OCI-LY3 (cell line): ENCODE measurements at regions not wholly inside any gene's neighbourhood (a gene's known extent, or its start where the extent isn't known, plus 50 kb on each side); places are given as distances from the start of the nearest gene placed in this dataset.
"Not testable (repeated sequence)": the region's sequence is repeated elsewhere in the genome, so short reads cannot be mapped to it uniquely, and the experiment has no call there.

Experiments used
- H2AFZ ChIP-seq: fragments of 200-600, 300-600 bp; shearing (Covaris generic); 2 replicates; pipeline ENCODE4 v1.6.0; 2014; ENCODE audit warnings: antibody characterized with exemption, low read depth, low read length
- H3K27ac ChIP-seq: fragments of 200-600, 300-600 bp; sonication (generic); 2 replicates; pipeline ENCODE4 v1.5.1; 2014; ENCODE audit warnings: mild to moderate bottlenecking, low read length, moderate library complexity, mixed read lengths
- H3K27me3 ChIP-seq: fragments of 200-600, 300-600 bp; sonication (generic); 2 replicates; pipeline ENCODE4 v1.6.1; 2014; ENCODE audit warnings: low read depth, low read length, mixed read lengths
- H3K36me3 ChIP-seq: fragments of 200-600, 300-600 bp; sonication (generic); replicated peaks from 2 replicates; pipeline ENCODE3; 2014; ENCODE audit warnings: low read depth, low read length, mixed read lengths
- H3K4me1 ChIP-seq: fragments of 300-600, 200-600 bp; sonication (generic); 2 replicates; pipeline ENCODE4 v1.6.1; 2014; ENCODE audit warnings: low read length, mixed read lengths
- H3K4me2 ChIP-seq: fragments of 200-600, 300-600 bp; sonication (generic); 2 replicates; pipeline ENCODE4 v1.6.1; 2014; ENCODE audit warnings: low read length, mixed read lengths
- H3K4me3 ChIP-seq: fragments of 300-600, 200-600 bp; sonication (generic); 2 replicates; pipeline ENCODE4 v1.5.1; 2014; ENCODE audit warnings: antibody characterized with exemption, mild to moderate bottlenecking, low read length, moderate library complexity
- H3K79me2 ChIP-seq: fragments of 300-600, 200-600 bp; shearing (Covaris generic); 2 replicates; pipeline ENCODE4 v1.6.1; 2014; ENCODE audit warnings: mild to moderate bottlenecking, low read length, mixed read lengths
- H3K9ac ChIP-seq: fragments of 300-600, 200-600 bp; shearing (Covaris generic); 2 replicates; pipeline ENCODE4 v1.6.0; 2014; ENCODE audit warnings: mild to moderate bottlenecking, low read length, moderate library complexity
- H3K9me3 ChIP-seq: fragments of 200-600, 300-600 bp; shearing (Covaris generic); 2 replicates; pipeline ENCODE4 v1.6.1; 2014; ENCODE audit warnings: low read length, mixed read lengths; ENCODE audit not compliant: insufficient read depth
- H4K20me1 ChIP-seq: fragments of 200-600, 300-600 bp; sonication (generic); 2 replicates; pipeline ENCODE4 v1.6.1; 2016; ENCODE audit warnings: low read length, mixed read lengths; ENCODE audit not compliant: insufficient read depth
- EZH2phosphoT487 ChIP-seq: fragments of 200-600 bp; shearing (Covaris generic); IDR thresholded peaks from 2 replicates; pipeline ENCODE4 v1.6.1; 2018; ENCODE audit warnings: antibody characterized with exemption, mixed run types, low read depth
- TF ChIP-seq, protein P1 (sequence below): fragments of 200-600, 300-600 bp; sonication (generic); IDR thresholded peaks from 2 replicates; pipeline ENCODE4 v1.5.1; 2014; ENCODE audit warnings: antibody characterized with exemption, low read length, low read depth

GRCh38 chr16:48680881-48681280 is 70.9 kb upstream of the N4BP1 start:
- Histone ChIP-seq H3K27ac (no peak overlapping the region), H3K4me3 (no peak overlapping the region), H3K79me2 (no peaks in the 10 kb centered on the region), H3K9ac (no peak overlapping the region), H3K27me3 (peaks cover 31% of the 10 kb centered on the region; the same call in 1 of the 2 replicates), H3K4me2 (no peak overlapping the region), H3K36me3 (no peaks in the 10 kb centered on the region), H3K9me3 (no peaks in the 10 kb centered on the region), H2AFZ (no peak overlapping the region), H4K20me1 (no peaks in the 10 kb centered on the region), H3K4me1 (no peaks in the 10 kb centered on the region)
- TF ChIP-seq EZH2phosphoT487, result no peak
- TF ChIP-seq, protein P1, sequence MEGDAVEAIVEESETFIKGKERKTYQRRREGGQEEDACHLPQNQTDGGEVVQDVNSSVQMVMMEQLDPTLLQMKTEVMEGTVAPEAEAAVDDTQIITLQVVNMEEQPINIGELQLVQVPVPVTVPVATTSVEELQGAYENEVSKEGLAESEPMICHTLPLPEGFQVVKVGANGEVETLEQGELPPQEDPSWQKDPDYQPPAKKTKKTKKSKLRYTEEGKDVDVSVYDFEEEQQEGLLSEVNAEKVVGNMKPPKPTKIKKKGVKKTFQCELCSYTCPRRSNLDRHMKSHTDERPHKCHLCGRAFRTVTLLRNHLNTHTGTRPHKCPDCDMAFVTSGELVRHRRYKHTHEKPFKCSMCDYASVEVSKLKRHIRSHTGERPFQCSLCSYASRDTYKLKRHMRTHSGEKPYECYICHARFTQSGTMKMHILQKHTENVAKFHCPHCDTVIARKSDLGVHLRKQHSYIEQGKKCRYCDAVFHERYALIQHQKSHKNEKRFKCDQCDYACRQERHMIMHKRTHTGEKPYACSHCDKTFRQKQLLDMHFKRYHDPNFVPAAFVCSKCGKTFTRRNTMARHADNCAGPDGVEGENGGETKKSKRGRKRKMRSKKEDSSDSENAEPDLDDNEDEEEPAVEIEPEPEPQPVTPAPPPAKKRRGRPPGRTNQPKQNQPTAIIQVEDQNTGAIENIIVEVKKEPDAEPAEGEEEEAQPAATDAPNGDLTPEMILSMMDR, result no peak

DNA sequence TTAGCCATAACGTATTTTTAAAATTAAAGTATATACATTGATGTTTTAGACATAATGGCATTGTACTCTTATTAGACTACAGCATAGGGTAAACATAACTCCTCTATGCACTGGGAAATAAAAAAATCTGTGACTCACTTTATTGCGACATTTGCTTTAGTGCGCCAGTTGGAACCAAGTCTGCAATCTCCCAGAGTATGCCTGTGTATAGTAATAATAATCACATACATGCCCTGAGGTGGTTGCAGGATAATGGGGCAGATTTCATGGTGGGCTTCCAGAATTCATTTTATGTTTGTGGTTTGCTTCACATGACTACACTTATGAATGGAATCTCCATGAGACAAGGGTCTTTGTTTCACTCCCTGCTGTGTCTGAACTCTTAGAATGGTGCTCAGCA is 66.9 kb upstream of the N4BP1 start:
- no peak overlapping the region for H3K9ac ChIP-seq
- H3K4me1 ChIP-seq, result no peaks in the 10 kb centered on the region
- no peaks in the 10 kb centered on the region for H4K20me1 ChIP-seq
- H2AFZ ChIP-seq, result no peak overlapping the region
- TF ChIP-seq EZH2phosphoT487, result no peak
- H3K27me3 ChIP-seq, result peaks cover 11% of the 10 kb centered on the region; the same call in 1 of the 2 replicates
- H3K79me2 ChIP-seq, result no peaks in the 10 kb centered on the region
- 0 out of 2 replicates have a peak, but pooled peaks cover 5% of the 10 kb centered on the region for H3K9me3 ChIP-seq
- H3K4me3 ChIP-seq, result no peak overlapping the region
- no peaks in the 10 kb centered on the region for H3K36me3 ChIP-seq
- no peak overlapping the region for H3K27ac ChIP-seq
- no peak overlapping the region for H3K4me2 ChIP-seq

DNA sequence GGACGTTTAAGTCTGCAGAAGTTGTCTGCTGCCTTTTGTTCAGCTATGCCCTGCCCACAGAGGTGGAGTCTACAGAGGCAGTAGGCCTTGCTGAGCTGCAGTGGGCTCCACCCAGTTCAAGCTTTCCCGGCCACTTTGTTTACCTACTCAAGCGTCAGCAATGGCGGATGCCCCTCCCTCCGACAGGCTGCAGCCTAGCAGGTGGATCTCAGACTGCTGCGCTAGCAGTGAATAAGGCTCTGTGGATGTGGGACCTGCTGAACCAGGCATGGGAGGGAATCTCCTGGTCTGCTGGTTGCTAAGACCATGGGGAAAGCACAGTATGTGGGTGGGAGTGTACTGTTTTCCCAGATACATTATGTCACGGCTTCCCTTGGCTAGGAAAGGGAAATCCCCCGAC is 58.2 kb upstream of the N4BP1 start:
- not testable (repeated sequence) for H3K79me2 ChIP-seq, H2AFZ ChIP-seq, H3K4me3 ChIP-seq

DNA sequence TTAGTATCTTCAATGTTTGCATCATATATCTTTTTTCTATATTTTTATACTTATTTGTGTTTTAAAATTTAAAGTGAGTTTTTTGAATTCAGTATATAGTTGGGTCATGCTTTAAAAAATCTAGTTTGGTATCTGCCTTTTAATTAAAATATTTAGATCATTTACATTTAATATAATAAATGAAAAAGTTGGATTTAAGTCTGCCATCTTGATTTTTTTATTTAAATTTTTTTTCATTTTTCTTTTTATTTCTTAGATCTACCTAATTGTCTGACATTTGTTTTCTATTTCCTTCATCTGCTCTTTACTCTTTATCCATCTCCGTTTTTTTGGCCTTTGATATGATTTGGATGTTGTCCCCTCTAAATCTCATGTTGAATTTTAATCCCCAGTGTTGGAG is 50.0 kb upstream of the N4BP1 start:
- H3K4me3 ChIP-seq, result no peak overlapping the region
- H3K36me3 ChIP-seq, result no peaks in the 10 kb centered on the region
- H3K4me1 ChIP-seq, result no peaks in the 10 kb centered on the region
- H4K20me1 ChIP-seq, result no peaks in the 10 kb centered on the region
- no peaks in the 10 kb centered on the region for H3K79me2 ChIP-seq
- H2AFZ ChIP-seq, result no peak overlapping the region
- H3K4me2 ChIP-seq, result no peak overlapping the region
- H3K27me3 ChIP-seq, result no peaks in the 10 kb centered on the region
- H3K9ac ChIP-seq, result no peak overlapping the region
- no peak for TF ChIP-seq EZH2phosphoT487
- TF ChIP-seq, protein P1, result no peak
- no peaks in the 10 kb centered on the region for H3K9me3 ChIP-seq
- no peak overlapping the region for H3K27ac ChIP-seq

More for the DNA sequence above, 58.2 kb upstream of the N4BP1 start:
- not testable (repeated sequence) for H3K9ac ChIP-seq, H3K36me3 ChIP-seq, H3K27me3 ChIP-seq, H3K27ac ChIP-seq, H3K4me2 ChIP-seq, H3K9me3 ChIP-seq, H4K20me1 ChIP-seq, H3K4me1 ChIP-seq
